ENCODE measurements at regions not wholly inside any gene's neighbourhood (a gene's known extent, or its start where the extent isn't known, plus 50 kb on each side); places are given as distances from the start of the nearest gene placed in this dataset.

DNA sequence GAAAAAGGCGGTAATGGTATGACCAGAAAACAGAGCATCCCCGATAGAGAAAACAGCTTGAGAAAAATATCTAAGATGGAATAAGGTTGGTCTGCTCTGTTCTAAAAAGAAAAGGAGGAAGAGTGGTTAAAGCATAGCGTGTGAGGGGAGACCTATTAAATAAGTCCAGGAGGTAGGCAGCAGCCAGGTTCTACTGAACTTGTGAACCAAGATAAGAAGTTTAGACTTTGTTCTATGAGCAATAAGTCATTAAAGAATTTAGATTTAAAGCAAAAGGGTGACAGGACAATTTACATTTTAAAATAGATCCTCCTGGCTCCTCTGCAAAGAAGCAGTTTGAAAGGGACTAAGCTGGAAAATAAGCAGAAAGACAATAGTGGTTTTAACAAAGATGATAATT is 81.3 kb upstream of the COX7C start:
- no peaks in the 10 kb centered on the region for H3K27me3 ChIP-seq
- no peaks in the 10 kb centered on the region for H4K20me1 ChIP-seq (ENCODE audit: insufficient read depth, poor library complexity, severe bottlenecking)
- no peak overlapping the region for H3K4me2 ChIP-seq
- H3K27ac ChIP-seq = peak overlapping the region; percentile 40
- no peaks in the 10 kb centered on the region for H3K9me3 ChIP-seq (ENCODE audit: low read depth)
- no peaks in the 10 kb centered on the region for H3K79me2 ChIP-seq
- no peaks in the 10 kb centered on the region for H3K9me2 ChIP-seq (replicated peaks; ENCODE audit: insufficient read depth)
- no peak overlapping the region for H3K4me3 ChIP-seq
- no peak for TF ChIP-seq EZH2 (IDR thresholded peaks at IDR 0.05; ENCODE audit: borderline replicate concordance)
- no peak for TF ChIP-seq EZH2phosphoT487 (IDR thresholded peaks at IDR 0.05; ENCODE audit: low read depth, severe bottlenecking, unreplicated experiment)
- TF ChIP-seq, protein P1, sequence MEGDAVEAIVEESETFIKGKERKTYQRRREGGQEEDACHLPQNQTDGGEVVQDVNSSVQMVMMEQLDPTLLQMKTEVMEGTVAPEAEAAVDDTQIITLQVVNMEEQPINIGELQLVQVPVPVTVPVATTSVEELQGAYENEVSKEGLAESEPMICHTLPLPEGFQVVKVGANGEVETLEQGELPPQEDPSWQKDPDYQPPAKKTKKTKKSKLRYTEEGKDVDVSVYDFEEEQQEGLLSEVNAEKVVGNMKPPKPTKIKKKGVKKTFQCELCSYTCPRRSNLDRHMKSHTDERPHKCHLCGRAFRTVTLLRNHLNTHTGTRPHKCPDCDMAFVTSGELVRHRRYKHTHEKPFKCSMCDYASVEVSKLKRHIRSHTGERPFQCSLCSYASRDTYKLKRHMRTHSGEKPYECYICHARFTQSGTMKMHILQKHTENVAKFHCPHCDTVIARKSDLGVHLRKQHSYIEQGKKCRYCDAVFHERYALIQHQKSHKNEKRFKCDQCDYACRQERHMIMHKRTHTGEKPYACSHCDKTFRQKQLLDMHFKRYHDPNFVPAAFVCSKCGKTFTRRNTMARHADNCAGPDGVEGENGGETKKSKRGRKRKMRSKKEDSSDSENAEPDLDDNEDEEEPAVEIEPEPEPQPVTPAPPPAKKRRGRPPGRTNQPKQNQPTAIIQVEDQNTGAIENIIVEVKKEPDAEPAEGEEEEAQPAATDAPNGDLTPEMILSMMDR (IDR thresholded peaks at IDR 0.05; ENCODE audit: poor library complexity) = no peak
- DNase-seq (ENCODE audit: low spot score) = peak; percentile 42
- H3K4me1 ChIP-seq (ENCODE audit: insufficient read depth) = peaks cover 5% of the 10 kb centered on the region
- no peaks in the 10 kb centered on the region for H3K36me3 ChIP-seq (replicated peaks; ENCODE audit: insufficient read depth, low read depth)
- H2AFZ ChIP-seq = no peak overlapping the region
- 86% methylated on average over 3 of the region's 3 CpGs for WGBS (ENCODE audit: low lambda C conversion rate, missing lambda C conversion rate)

GRCh38 chr5:86542532-86542931 is 75.2 kb upstream of the COX7C start:
- H2AFZ ChIP-seq = no peak overlapping the region
- H3K27me3 ChIP-seq = no peaks in the 10 kb centered on the region
- no peaks in the 10 kb centered on the region for H3K9me3 ChIP-seq (ENCODE audit: low read depth)
- no peaks in the 10 kb centered on the region for H3K4me1 ChIP-seq (ENCODE audit: insufficient read depth)
- H4K20me1 ChIP-seq (ENCODE audit: insufficient read depth, poor library complexity, severe bottlenecking) = no peaks in the 10 kb centered on the region
- WGBS (ENCODE audit: low lambda C conversion rate, missing lambda C conversion rate) = 85% methylated on average over 3 of the region's 3 CpGs
- DNase-seq (ENCODE audit: low spot score) = no peak
- H3K4me2 ChIP-seq = no peak overlapping the region
- H3K9me2 ChIP-seq (replicated peaks; ENCODE audit: insufficient read depth) = no peaks in the 10 kb centered on the region
- no peaks in the 10 kb centered on the region for H3K79me2 ChIP-seq
- TF ChIP-seq, protein P1 (IDR thresholded peaks at IDR 0.05; ENCODE audit: poor library complexity) = no peak
- no peak for TF ChIP-seq EZH2 (IDR thresholded peaks at IDR 0.05; ENCODE audit: borderline replicate concordance)
- no peak for TF ChIP-seq EZH2phosphoT487 (IDR thresholded peaks at IDR 0.05; ENCODE audit: low read depth, severe bottlenecking, unreplicated experiment)
- H3K4me3 ChIP-seq = no peak overlapping the region
- H3K27ac ChIP-seq = no peak overlapping the region
- H3K36me3 ChIP-seq (replicated peaks; ENCODE audit: insufficient read depth, low read depth) = no peaks in the 10 kb centered on the region

GRCh38 chr5:86546044-86546443 is 71.7 kb upstream of the COX7C start:
- no peak overlapping the region for H3K4me3 ChIP-seq
- no peak overlapping the region for H3K4me2 ChIP-seq
- no peaks in the 10 kb centered on the region for H3K27me3 ChIP-seq
- no peaks in the 10 kb centered on the region for H3K9me2 ChIP-seq (replicated peaks; ENCODE audit: insufficient read depth)
- no peak for TF ChIP-seq EZH2 (IDR thresholded peaks at IDR 0.05; ENCODE audit: borderline replicate concordance)
- no peak for TF ChIP-seq EZH2phosphoT487 (IDR thresholded peaks at IDR 0.05; ENCODE audit: low read depth, severe bottlenecking, unreplicated experiment)
- TF ChIP-seq, protein P1 (IDR thresholded peaks at IDR 0.05; ENCODE audit: poor library complexity) = no peak
- H4K20me1 ChIP-seq (ENCODE audit: insufficient read depth, poor library complexity, severe bottlenecking) = no peaks in the 10 kb centered on the region
- H3K9me3 ChIP-seq (ENCODE audit: low read depth) = no peaks in the 10 kb centered on the region
- no peaks in the 10 kb centered on the region for H3K79me2 ChIP-seq
- peak; percentile 27 for DNase-seq (ENCODE audit: low spot score)
- peak overlapping the region; percentile 66 for H3K27ac ChIP-seq
- H3K36me3 ChIP-seq (replicated peaks; ENCODE audit: insufficient read depth, low read depth) = no peaks in the 10 kb centered on the region
- H2AFZ ChIP-seq = no peak overlapping the region
- WGBS (ENCODE audit: low lambda C conversion rate, missing lambda C conversion rate) = 73% methylated on average over 2 of the region's 2 CpGs
- no peaks in the 10 kb centered on the region for H3K4me1 ChIP-seq (ENCODE audit: insufficient read depth)

DNA sequence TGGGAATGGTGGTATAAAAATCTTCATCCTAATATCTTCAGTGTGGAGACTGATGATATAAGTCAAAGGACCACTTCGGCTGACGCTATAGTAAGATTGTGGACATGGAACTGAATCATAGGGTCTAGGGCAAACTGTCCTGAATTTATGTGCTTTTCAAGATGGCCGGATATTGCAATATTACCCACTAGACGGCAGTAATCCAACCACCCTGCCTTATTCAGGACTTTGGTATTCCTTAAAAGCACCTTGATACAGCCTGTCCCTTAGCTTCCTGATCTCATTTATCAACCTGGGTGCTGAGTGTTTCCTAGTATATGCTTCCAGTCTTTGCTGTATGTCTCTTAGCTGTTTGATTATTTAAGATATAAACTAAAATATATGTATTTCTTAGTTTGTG is 71.2 kb upstream of the COX7C start:
- no peaks in the 10 kb centered on the region for H3K4me1 ChIP-seq (ENCODE audit: insufficient read depth)
- H3K4me3 ChIP-seq = no peak overlapping the region
- no peak overlapping the region for H3K4me2 ChIP-seq
- H4K20me1 ChIP-seq (ENCODE audit: insufficient read depth, poor library complexity, severe bottlenecking) = no peaks in the 10 kb centered on the region
- no peaks in the 10 kb centered on the region for H3K9me3 ChIP-seq (ENCODE audit: low read depth)
- H3K9me2 ChIP-seq (replicated peaks; ENCODE audit: insufficient read depth) = no peaks in the 10 kb centered on the region
- no peaks in the 10 kb centered on the region for H3K27me3 ChIP-seq
- no peaks in the 10 kb centered on the region for H3K36me3 ChIP-seq (replicated peaks; ENCODE audit: insufficient read depth, low read depth)
- 92% methylated on average over 4 of the region's 4 CpGs for whole genome bisulfite sequencing (ENCODE audit: low lambda C conversion rate, missing lambda C conversion rate)
- H3K79me2 ChIP-seq = no peaks in the 10 kb centered on the region
- no peak for DNase-seq (ENCODE audit: low spot score)
- no peak overlapping the region for H2AFZ ChIP-seq
- TF ChIP-seq, protein P1 (IDR thresholded peaks at IDR 0.05; ENCODE audit: poor library complexity) = no peak
- TF ChIP-seq EZH2 (IDR thresholded peaks at IDR 0.05; ENCODE audit: borderline replicate concordance) (no peak), EZH2phosphoT487 (IDR thresholded peaks at IDR 0.05; ENCODE audit: low read depth, severe bottlenecking, unreplicated experiment) (no peak)
- peak overlapping the region; percentile 66 for H3K27ac ChIP-seq
